HCT116 (cell line): ENCODE measurements at regions not wholly inside any gene's neighbourhood (a gene's known extent, or its start where the extent isn't known, plus 50 kb on each side); places are given as distances from the start of the nearest gene placed in this dataset.

Experiments
- ATAC-seq: fragments of 200-7000 bp; cut with Tn5 transposase; 2 replicates; pipeline ENCODE4 v1.9.1; 2020; ENCODE audit warnings: mild to moderate bottlenecking, moderate library complexity
- BruUV-seq: library from RNA; stranded (reverse); fragments of 400-500 nt; replicated peaks from 2 replicates; lab custom pipeline; 2021; lab: Mats Ljungman, UMichigan
- CTCF ChIA-PET: fragments of 300-600 bp; sonication (Branson Sonifier 250); formaldehyde crosslinking; loops from one replicate; lab custom pipeline; 2021; ENCODE audit warnings: antibody characterized with exemption; lab: Charles Lee
- POLR2A ChIA-PET: fragments of 300-600, 350-600 bp; sonication (Branson Sonifier 250); formaldehyde crosslinking; loops from one replicate; lab custom pipeline; 2021; ENCODE audit warnings: antibody characterized with exemption; lab: Charles Lee
- RAD21 ChIA-PET, 2 experiments: fragments of 300-600 bp; sonication (Branson Sonifier 250); formaldehyde crosslinking; loops; one replicate each; lab custom pipeline; 2023; ENCODE audit warnings: low total read pairs in 2 of 2; ENCODE audit not compliant: uncharacterized antibody in 2 of 2, unreplicated experiment in 2 of 2, low non-redundant PET in 1 of 2; lab: Charles Lee
- DNase-seq: peaks from one replicate; pipeline ENCODE4 v3.0.0-alpha.2; 2010; ENCODE audit warnings: low read depth, low spot score
- H2AFZ ChIP-seq: fragments of 200-600 bp; shearing (Covaris generic), sonication (generic); 2 replicates; pipeline ENCODE4 v1.6.1; 2017; ENCODE audit warnings: low read depth, mixed run types, mixed read lengths, antibody characterized with exemption, low read length; ENCODE audit not compliant: poor library complexity, severe bottlenecking
- H3K27ac ChIP-seq: 2 replicates; pipeline ENCODE4 v1.5.1; 2012; ENCODE audit warnings: low read depth, low read length
- H3K27me3 ChIP-seq: fragments of 200-600 bp; sonication (generic); 2 replicates; pipeline ENCODE4 v1.6.1; 2016; ENCODE audit warnings: mixed run types, low read length, mixed read lengths; ENCODE audit not compliant: insufficient read depth
- H3K36me3 ChIP-seq, 2 experiments: fragments of 200-500 bp in 1 of 2; fragments of 200-600 bp in 1 of 2; sonication (Bioruptor generic) in 1 of 2; sonication (generic) in 1 of 2; 2 replicates each; pipeline versions ENCODE4 v1.5.1 to v1.6.1; 2014 to 2016; ENCODE audit warnings: low read length in 2 of 2, inconsistent platforms in 1 of 2, mixed read lengths in 1 of 2, mixed run types in 1 of 2; ENCODE audit not compliant: insufficient read depth in 2 of 2, control insufficient read depth in 1 of 2
- H3K4me1 ChIP-seq, 2 experiments: fragments of 200-600 bp in 1 of 2; sonication (generic) in 1 of 2; 2 replicates each; pipeline versions ENCODE4 v1.5.1 to v1.6.1; 2012 to 2017; ENCODE audit warnings: low read length in 2 of 2, inconsistent platforms in 1 of 2, mild to moderate bottlenecking in 1 of 2, mixed read lengths in 1 of 2, mixed run types in 1 of 2, moderate library complexity in 1 of 2; ENCODE audit not compliant: insufficient read depth in 2 of 2, control insufficient read depth in 1 of 2
- H3K4me2 ChIP-seq: fragments of 200-600 bp; sonication (generic); 2 replicates; pipeline ENCODE4 v1.6.1; 2017; ENCODE audit warnings: mixed run types, low read length, mixed read lengths
- H3K4me3 ChIP-seq, 2 experiments: fragments of 200-600 bp in 1 of 2; sonication (generic) in 1 of 2; replicated peaks in 1 of 2; 2 replicates each; pipeline ENCODE4 v1.5.1; 2011 to 2016; ENCODE audit warnings: low read length in 2 of 2, control low read depth in 1 of 2, low read depth in 1 of 2, mild to moderate bottlenecking in 1 of 2, mixed read lengths in 1 of 2, mixed run types in 1 of 2
- H3K79me2 ChIP-seq: fragments of 200-600 bp; sonication (generic); 2 replicates; pipeline ENCODE4 v1.6.1; 2017; ENCODE audit warnings: mild to moderate bottlenecking, mixed run types, low read length, moderate library complexity, mixed read lengths; ENCODE audit not compliant: insufficient read depth
- H3K9ac ChIP-seq: fragments of 200-600 bp; sonication (generic); 2 replicates; pipeline ENCODE4 v1.6.1; 2016; ENCODE audit warnings: low read length, mixed read lengths
- H3K9me2 ChIP-seq: fragments of 200-600 bp; sonication (generic), shearing (Covaris generic); 2 replicates; pipeline ENCODE4 v1.6.1; 2017; ENCODE audit warnings: mixed run types, mild to moderate bottlenecking, moderate library complexity; ENCODE audit not compliant: insufficient read depth
- H3K9me3 ChIP-seq, 2 experiments: fragments of 200-500 bp in 1 of 2; fragments of 200-600 bp in 1 of 2; sonication (Bioruptor generic) in 1 of 2; sonication (generic) in 1 of 2; 2 replicates each; pipeline ENCODE4 v1.6.1; 2014 to 2017; ENCODE audit warnings: low read length in 2 of 2, mixed read lengths in 2 of 2, inconsistent platforms in 1 of 2, low read depth in 1 of 2, mild to moderate bottlenecking in 1 of 2, mixed run types in 1 of 2, moderate library complexity in 1 of 2; ENCODE audit not compliant: control insufficient read depth in 1 of 2, insufficient read depth in 1 of 2
- H4K20me1 ChIP-seq: fragments of 200-600 bp; sonication (generic), shearing (Covaris generic); 2 replicates; pipeline ENCODE4 v1.6.1; 2017; ENCODE audit warnings: mixed run types, mild to moderate bottlenecking, moderate library complexity; ENCODE audit not compliant: insufficient read depth
- CBX3 ChIP-seq: IDR thresholded peaks from 2 replicates; pipeline ENCODE4 v1.6.1; 2012; ENCODE audit warnings: low read depth
- CEBPB ChIP-seq: IDR thresholded peaks from 2 replicates; pipeline ENCODE4 v1.6.1; 2012; ENCODE audit warnings: low read depth
- EGR1 ChIP-seq: IDR thresholded peaks from 2 replicates; pipeline ENCODE4 v1.6.1; 2012; ENCODE audit warnings: low read depth
- EZH2 ChIP-seq: fragments of 200-600 bp; sonication (generic); IDR thresholded peaks from 2 replicates; pipeline ENCODE4 v1.6.1; 2017; ENCODE audit warnings: antibody characterized with exemption, mixed run types
- EZH2phosphoT487 ChIP-seq: fragments of 200-600 bp; IDR thresholded peaks from 2 replicates; pipeline ENCODE4 v1.6.1; 2018; ENCODE audit warnings: antibody characterized with exemption, borderline replicate concordance
- FOSL1 ChIP-seq: IDR thresholded peaks from 2 replicates; pipeline ENCODE4 v1.6.1; 2012; ENCODE audit warnings: low read depth
- JUND ChIP-seq: IDR thresholded peaks from 2 replicates; pipeline ENCODE4 v1.6.1; 2012
- POLR2A ChIP-seq: IDR thresholded peaks from 2 replicates; pipeline ENCODE4 v1.7.0; 2011; ENCODE audit warnings: borderline replicate concordance; ENCODE audit not compliant: insufficient read depth, insufficient read length; ENCODE audit errors: extremely low read depth
- POLR2AphosphoS5 ChIP-seq: IDR thresholded peaks from 2 replicates; pipeline ENCODE4 v1.6.1; 2011; ENCODE audit warnings: mild to moderate bottlenecking, low read depth, low read length, moderate library complexity
- RAD21 ChIP-seq: IDR thresholded peaks from 2 replicates; pipeline ENCODE4 v1.6.1; 2012; ENCODE audit warnings: low read depth, mild to moderate bottlenecking
- SIN3A ChIP-seq: IDR thresholded peaks from 2 replicates; pipeline ENCODE4 v1.6.1; 2012; ENCODE audit warnings: low read depth
- SP1 ChIP-seq: IDR thresholded peaks from 2 replicates; pipeline ENCODE4 v1.6.1; 2012; ENCODE audit warnings: low read depth
- TCF7L2 ChIP-seq: IDR thresholded peaks from 2 replicates; pipeline ENCODE4 v1.7.0; 2011; ENCODE audit warnings: borderline replicate concordance, inconsistent platforms; ENCODE audit not compliant: insufficient read depth, insufficient read length; ENCODE audit errors: extremely low read depth
- YY1 ChIP-seq: IDR thresholded peaks from 2 replicates; pipeline ENCODE4 v1.6.1; 2011; ENCODE audit warnings: low read length, low read depth, moderate library complexity, mild to moderate bottlenecking; ENCODE audit not compliant: insufficient replicate concordance; ENCODE audit errors: extremely low read depth
- ZFX ChIP-seq: fragments of 450-650 bp; IDR thresholded peaks from 2 replicates; pipeline ENCODE4 v1.6.1; 2017
- ZNF274 ChIP-seq: fragments of 200-500 bp; sonication (Bioruptor generic); IDR thresholded peaks from 2 replicates; pipeline ENCODE4 v1.6.1; 2014; ENCODE audit warnings: mild to moderate bottlenecking, low read depth, low read length, inconsistent platforms
- intact Hi-C: fragments of 100-400 bp; cut with micrococcal nuclease; formaldehyde crosslinking; loops from 2 replicates; pipeline ENCODE4 v1.10.0; 2022
- TF ChIP-seq, protein P1 (sequence below): IDR thresholded peaks from 2 replicates; pipeline ENCODE4 v1.6.1; 2011; ENCODE audit warnings: mild to moderate bottlenecking, low read length, moderate library complexity; ENCODE audit not compliant: insufficient replicate concordance; ENCODE audit errors: extremely low read depth
- TF ChIP-seq, protein P2 (sequence below): IDR thresholded peaks from 2 replicates; pipeline ENCODE4 v1.6.1; 2012; ENCODE audit warnings: low read depth
- TF ChIP-seq, protein P3 (sequence below): IDR thresholded peaks from 2 replicates; pipeline ENCODE4 v1.6.1; 2012

DNA sequence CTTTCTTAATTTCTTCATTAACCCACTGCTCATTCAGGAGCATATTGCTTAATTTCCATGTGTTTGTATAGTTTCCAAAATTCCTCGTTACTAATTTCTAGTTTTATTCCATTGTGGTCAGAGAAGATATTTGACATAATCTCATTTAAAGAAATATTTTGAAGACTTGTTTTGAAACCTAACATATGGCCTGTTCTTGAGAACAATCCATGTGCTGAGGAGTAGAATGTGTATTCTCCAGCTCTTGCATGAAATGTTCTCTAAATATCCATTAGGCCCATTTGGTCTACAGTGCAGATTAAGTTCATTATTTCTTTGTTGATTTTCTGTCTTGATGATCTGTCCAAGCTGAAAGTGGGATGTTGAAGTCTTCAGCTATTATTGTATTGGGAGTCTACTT is 251.7 kb downstream of the ALDH8A1 start:
- no peaks in the 10 kb centered on the region for H3K27me3 ChIP-seq
- H3K4me2 ChIP-seq, result no peak overlapping the region
- intact Hi-C loops, result no loop called here
- H3K9me3 ChIP-seq, result no peaks in the 10 kb centered on the region
- H3K36me3 ChIP-seq, result no peaks in the 10 kb centered on the region
- H2AFZ ChIP-seq, result no peak overlapping the region
- no peak overlapping the region for H3K9ac ChIP-seq
- ATAC-seq (no peak), DNase-seq (no peak)
- no peak for TF ChIP-seq TCF7L2
- TF ChIP-seq, protein P1, sequence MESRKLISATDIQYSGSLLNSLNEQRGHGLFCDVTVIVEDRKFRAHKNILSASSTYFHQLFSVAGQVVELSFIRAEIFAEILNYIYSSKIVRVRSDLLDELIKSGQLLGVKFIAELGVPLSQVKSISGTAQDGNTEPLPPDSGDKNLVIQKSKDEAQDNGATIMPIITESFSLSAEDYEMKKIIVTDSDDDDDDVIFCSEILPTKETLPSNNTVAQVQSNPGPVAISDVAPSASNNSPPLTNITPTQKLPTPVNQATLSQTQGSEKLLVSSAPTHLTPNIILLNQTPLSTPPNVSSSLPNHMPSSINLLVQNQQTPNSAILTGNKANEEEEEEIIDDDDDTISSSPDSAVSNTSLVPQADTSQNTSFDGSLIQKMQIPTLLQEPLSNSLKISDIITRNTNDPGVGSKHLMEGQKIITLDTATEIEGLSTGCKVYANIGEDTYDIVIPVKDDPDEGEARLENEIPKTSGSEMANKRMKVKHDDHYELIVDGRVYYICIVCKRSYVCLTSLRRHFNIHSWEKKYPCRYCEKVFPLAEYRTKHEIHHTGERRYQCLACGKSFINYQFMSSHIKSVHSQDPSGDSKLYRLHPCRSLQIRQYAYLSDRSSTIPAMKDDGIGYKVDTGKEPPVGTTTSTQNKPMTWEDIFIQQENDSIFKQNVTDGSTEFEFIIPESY, result no peak
- TF ChIP-seq CBX3, result no peak
- no peak for TF ChIP-seq SP1
- TF ChIP-seq EGR1, result no peak
- no peak for TF ChIP-seq EZH2phosphoT487
- TF ChIP-seq, protein P2, sequence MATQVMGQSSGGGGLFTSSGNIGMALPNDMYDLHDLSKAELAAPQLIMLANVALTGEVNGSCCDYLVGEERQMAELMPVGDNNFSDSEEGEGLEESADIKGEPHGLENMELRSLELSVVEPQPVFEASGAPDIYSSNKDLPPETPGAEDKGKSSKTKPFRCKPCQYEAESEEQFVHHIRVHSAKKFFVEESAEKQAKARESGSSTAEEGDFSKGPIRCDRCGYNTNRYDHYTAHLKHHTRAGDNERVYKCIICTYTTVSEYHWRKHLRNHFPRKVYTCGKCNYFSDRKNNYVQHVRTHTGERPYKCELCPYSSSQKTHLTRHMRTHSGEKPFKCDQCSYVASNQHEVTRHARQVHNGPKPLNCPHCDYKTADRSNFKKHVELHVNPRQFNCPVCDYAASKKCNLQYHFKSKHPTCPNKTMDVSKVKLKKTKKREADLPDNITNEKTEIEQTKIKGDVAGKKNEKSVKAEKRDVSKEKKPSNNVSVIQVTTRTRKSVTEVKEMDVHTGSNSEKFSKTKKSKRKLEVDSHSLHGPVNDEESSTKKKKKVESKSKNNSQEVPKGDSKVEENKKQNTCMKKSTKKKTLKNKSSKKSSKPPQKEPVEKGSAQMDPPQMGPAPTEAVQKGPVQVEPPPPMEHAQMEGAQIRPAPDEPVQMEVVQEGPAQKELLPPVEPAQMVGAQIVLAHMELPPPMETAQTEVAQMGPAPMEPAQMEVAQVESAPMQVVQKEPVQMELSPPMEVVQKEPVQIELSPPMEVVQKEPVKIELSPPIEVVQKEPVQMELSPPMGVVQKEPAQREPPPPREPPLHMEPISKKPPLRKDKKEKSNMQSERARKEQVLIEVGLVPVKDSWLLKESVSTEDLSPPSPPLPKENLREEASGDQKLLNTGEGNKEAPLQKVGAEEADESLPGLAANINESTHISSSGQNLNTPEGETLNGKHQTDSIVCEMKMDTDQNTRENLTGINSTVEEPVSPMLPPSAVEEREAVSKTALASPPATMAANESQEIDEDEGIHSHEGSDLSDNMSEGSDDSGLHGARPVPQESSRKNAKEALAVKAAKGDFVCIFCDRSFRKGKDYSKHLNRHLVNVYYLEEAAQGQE, result no peak
- no peak for TF ChIP-seq CEBPB
- TF ChIP-seq ZNF274, result no peak
- TF ChIP-seq, protein P3, sequence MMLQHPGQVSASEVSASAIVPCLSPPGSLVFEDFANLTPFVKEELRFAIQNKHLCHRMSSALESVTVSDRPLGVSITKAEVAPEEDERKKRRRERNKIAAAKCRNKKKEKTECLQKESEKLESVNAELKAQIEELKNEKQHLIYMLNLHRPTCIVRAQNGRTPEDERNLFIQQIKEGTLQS, result no peak
- no peak for TF ChIP-seq YY1
- TF ChIP-seq RAD21, result no peak
- TF ChIP-seq POLR2AphosphoS5, result no peak
- no peak for TF ChIP-seq POLR2A
- TF ChIP-seq SIN3A, result no peak
- TF ChIP-seq ZFX, result no peak
- no peak for TF ChIP-seq FOSL1
- TF ChIP-seq JUND, result no peak
- no peak for TF ChIP-seq EZH2
- RAD21 ChIA-PET, result no interaction called here
- no peak overlapping the region for H3K27ac ChIP-seq
- no peaks in the 10 kb centered on the region for H3K9me2 ChIP-seq
- no peaks in the 10 kb centered on the region for H4K20me1 ChIP-seq
- CTCF ChIA-PET, result no interaction called here
- H3K4me1 ChIP-seq, result no peaks in the 10 kb centered on the region
- POLR2A ChIA-PET, result no interaction called here
- H3K79me2 ChIP-seq, result no peaks in the 10 kb centered on the region
- BruUV-seq, result no TSS peak
- no peak overlapping the region for H3K4me3 ChIP-seq
